Keratinocyte (primary cell): ENCODE measurements at regions not wholly inside any gene's neighbourhood (a gene's known extent, or its start where the extent isn't known, plus 50 kb on each side); places are given as distances from the start of the nearest gene placed in this dataset.
A peak's percentile ranks its signal among the peaks of the same experiment; 100 is the strongest.
"Not testable (repeated sequence)": the region's sequence is repeated elsewhere in the genome, so short reads cannot be mapped to it uniquely, and the experiment has no call there.

ENCODE experiments used
- DNase-seq: peaks from one replicate; pipeline ENCODE4 v3.0.0-alpha.2; 2011; ENCODE audit warnings: low read depth, missing footprints, low spot score
- FAIRE-seq: peaks from 2 replicates; lab custom pipeline; 2011; peaks lifted over from hg19 to GRCh38; lab: Jason Lieb, UNC
- H2AFZ ChIP-seq: 2 replicates; pipeline ENCODE4 v1.6.0; 2012; ENCODE audit warnings: low read length, control low read depth, inconsistent platforms; ENCODE audit not compliant: control insufficient read depth
- H3K27ac ChIP-seq: 2 replicates; pipeline ENCODE4 v1.5.1; 2011; ENCODE audit warnings: low read length; ENCODE audit not compliant: control insufficient read depth, insufficient read depth
- H3K27me3 ChIP-seq: 3 replicates; pipeline ENCODE4 v1.6.0; 2011; ENCODE audit warnings: low read length; ENCODE audit not compliant: control insufficient read depth, insufficient read depth; ENCODE audit errors: extremely low read depth
- H3K36me3 ChIP-seq, 2 experiments: 2 replicates in 1 of 2; 3 replicates in 1 of 2; pipeline ENCODE4 v1.5.1; 2011; ENCODE audit warnings: low read length in 2 of 2, mild to moderate bottlenecking in 1 of 2; ENCODE audit not compliant: control insufficient read depth in 2 of 2, insufficient read depth in 2 of 2; ENCODE audit errors: extremely low read depth in 1 of 2
- H3K4me1 ChIP-seq: 3 replicates; pipeline ENCODE4 v1.5.1; 2011; ENCODE audit warnings: low read length; ENCODE audit not compliant: control insufficient read depth, insufficient read depth; ENCODE audit errors: extremely low read depth
- H3K4me2 ChIP-seq: 3 replicates; pipeline ENCODE4 v1.6.0; 2011; ENCODE audit warnings: low read depth, low read length; ENCODE audit not compliant: control insufficient read depth, insufficient read depth; ENCODE audit errors: extremely low read depth
- H3K4me3 ChIP-seq, 3 experiments: fragments of 200-600 bp in 1 of 3; sonication (generic) in 1 of 3; 2 replicates in 2 of 3; 3 replicates in 1 of 3; pipeline ENCODE4 v1.5.1; 2011 to 2016; ENCODE audit warnings: low read length in 3 of 3, mild to moderate bottlenecking in 3 of 3, control low read depth in 2 of 3, inconsistent platforms in 1 of 3, low read depth in 1 of 3, mixed read lengths in 1 of 3, mixed run types in 1 of 3, moderate library complexity in 1 of 3; ENCODE audit not compliant: control insufficient read depth in 2 of 3, insufficient read depth in 2 of 3; ENCODE audit errors: extremely low read depth in 1 of 3
- H3K79me2 ChIP-seq: 2 replicates; pipeline ENCODE4 v1.6.0; 2012; ENCODE audit warnings: low read length; ENCODE audit not compliant: control insufficient read depth, insufficient read depth
- H3K9ac ChIP-seq: 3 replicates; pipeline ENCODE4 v1.6.0; 2011; ENCODE audit warnings: low read length; ENCODE audit not compliant: control insufficient read depth, insufficient read depth; ENCODE audit errors: extremely low read depth
- H3K9me1 ChIP-seq: 3 replicates; pipeline ENCODE4 v1.6.0; 2011; ENCODE audit warnings: low read length; ENCODE audit not compliant: control insufficient read depth, insufficient read depth; ENCODE audit errors: extremely low read depth
- H3K9me3 ChIP-seq: 2 replicates; pipeline ENCODE4 v1.5.1; 2012; ENCODE audit warnings: low read depth, low read length; ENCODE audit not compliant: control insufficient read depth
- H4K20me1 ChIP-seq: 3 replicates; pipeline ENCODE4 v1.6.0; 2011; ENCODE audit warnings: low read length; ENCODE audit not compliant: control insufficient read depth, insufficient read depth; ENCODE audit errors: extremely low read depth
- EZH2 ChIP-seq: IDR thresholded peaks from one replicate; pipeline ENCODE4 v1.6.1; 2012; ENCODE audit warnings: inconsistent platforms, mild to moderate bottlenecking, low read length, moderate library complexity
- dilution Hi-C: fragments of 300-500 bp; cut with MboI; formaldehyde crosslinking; loops from one replicate; pipeline ENCODE4 v1.7.0; 2020; ENCODE audit warnings: low sequenced_read_pairs; ENCODE audit not compliant: extremely low pct_ligation_motif_present
- TF ChIP-seq, protein P1 (sequence below), 3 experiments: IDR thresholded peaks in 1 of 3; conservative IDR thresholded peaks in 1 of 3; optimal IDR thresholded peaks in 1 of 3; 2 replicates in 2 of 3; 3 replicates in 1 of 3; pipeline versions ENCODE3 to v1.5.1; 2011; ENCODE audit warnings: low read length in 3 of 3, mild to moderate bottlenecking in 3 of 3, moderate library complexity in 2 of 3, control low read depth in 1 of 3, inconsistent platforms in 1 of 3; ENCODE audit not compliant: insufficient read depth in 2 of 3; ENCODE audit errors: extremely low read depth in 1 of 3

DNA sequence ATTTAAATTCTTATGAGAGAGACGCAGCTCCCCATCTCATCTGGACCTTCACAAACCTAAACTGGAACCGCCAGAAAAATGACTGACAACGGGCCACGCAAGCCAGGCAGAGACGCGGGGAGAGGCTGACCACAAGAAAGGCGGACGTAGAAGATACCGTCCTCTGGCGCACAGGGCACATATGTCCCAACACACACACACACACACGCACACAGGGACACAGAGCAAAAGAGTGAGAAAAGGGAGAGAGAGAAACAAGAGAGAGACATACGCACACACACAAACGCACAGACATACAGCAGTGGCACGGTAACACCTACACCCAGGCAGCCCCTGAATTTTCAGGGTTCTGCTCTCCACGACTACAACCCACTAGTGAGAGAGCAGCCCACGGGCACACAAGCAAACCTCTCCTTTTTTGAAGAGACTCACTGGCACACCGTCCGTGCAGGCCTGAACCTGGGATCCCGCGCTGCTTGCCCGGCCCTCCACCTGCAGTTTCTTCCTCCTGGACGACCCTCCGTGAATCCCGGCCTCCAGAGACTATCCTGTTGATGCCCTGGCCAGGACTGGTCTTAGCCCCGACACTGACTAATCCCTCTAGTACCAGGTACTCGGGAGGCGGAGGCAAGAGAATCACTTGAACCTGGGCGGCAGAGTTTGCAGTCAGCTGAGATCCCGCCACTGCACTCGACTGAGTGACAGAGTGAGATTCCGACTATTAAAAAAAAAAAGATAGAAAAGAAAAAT, 156.5 kb upstream of the ZNF337 start:
- dilution Hi-C loops = not testable (repeated sequence)

DNA sequence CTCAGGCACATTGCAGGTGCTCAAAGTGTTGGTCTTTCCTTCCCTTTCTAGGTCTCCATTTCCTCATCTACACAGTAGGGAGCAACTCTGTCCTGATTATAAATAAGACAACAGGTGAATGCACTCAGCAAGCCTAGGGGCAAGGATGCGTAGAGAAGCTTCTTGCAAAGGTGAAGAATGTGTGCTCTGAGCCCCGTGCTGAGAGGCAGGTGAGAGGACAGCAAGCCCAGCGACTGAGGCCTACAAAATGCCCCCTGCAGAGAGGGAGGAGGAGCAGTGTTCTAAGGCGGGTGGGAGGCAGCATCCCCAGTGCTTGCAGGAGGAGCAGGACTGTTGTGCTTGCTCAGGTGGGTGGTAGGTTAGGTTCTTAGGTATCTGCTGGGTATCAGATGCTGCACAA, 153.5 kb upstream of the ZNF337 start:
- H3K36me3 ChIP-seq, H2AFZ ChIP-seq, FAIRE-seq, H3K27me3 ChIP-seq, H3K9me3 ChIP-seq, H4K20me1 ChIP-seq, H3K27ac ChIP-seq, H3K4me3 ChIP-seq, DNase-seq, H3K9me1 ChIP-seq, H3K79me2 ChIP-seq, H3K4me2 ChIP-seq, H3K4me1 ChIP-seq, dilution Hi-C loops, H3K9ac ChIP-seq: not testable (repeated sequence)

More for the DNA sequence above, 156.5 kb upstream of the ZNF337 start:
- not testable (repeated sequence) for H3K4me1 ChIP-seq, H3K9me1 ChIP-seq, H3K9me3 ChIP-seq, H3K79me2 ChIP-seq, H3K36me3 ChIP-seq, FAIRE-seq, H3K27me3 ChIP-seq, H3K27ac ChIP-seq, H4K20me1 ChIP-seq, DNase-seq
- Histone ChIP-seq H2AFZ (peak overlapping the region; percentile 87), H3K9ac (peak overlapping the region; percentile 64), H3K4me3 (peak overlapping the region; percentile 49 to 65 (median 51)), H3K4me2 (peak overlapping the region; percentile 73)

DNA sequence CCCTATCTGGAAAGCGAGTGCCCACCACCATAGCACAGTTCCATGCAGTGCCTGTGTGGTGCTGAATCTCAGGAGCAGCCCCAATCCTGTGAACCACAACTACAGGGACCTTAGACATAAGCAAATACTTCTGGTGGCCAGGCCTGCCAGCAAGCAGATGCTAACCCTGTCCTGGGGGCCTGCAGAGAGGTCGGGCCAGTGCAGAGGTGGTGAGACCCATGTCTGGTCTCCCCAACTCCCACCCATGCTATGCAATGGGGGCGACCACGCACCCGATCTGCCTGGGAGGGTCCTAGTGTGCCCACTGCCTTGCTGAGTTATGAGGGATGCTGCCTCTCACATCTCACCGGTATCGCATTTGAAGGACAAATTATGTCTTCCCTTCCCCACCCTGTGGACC, 151.6 kb upstream of the ZNF337 start:
- H4K20me1 ChIP-seq = no peaks in the 10 kb centered on the region
- no peaks in the 10 kb centered on the region for H3K9me3 ChIP-seq
- FAIRE-seq = no peak
- no peaks in the 10 kb centered on the region for H3K36me3 ChIP-seq
- H3K4me1 ChIP-seq = no peaks in the 10 kb centered on the region
- no peaks in the 10 kb centered on the region for H3K27me3 ChIP-seq
- no peak overlapping the region for H3K9ac ChIP-seq
- H3K79me2 ChIP-seq = no peaks in the 10 kb centered on the region
- H2AFZ ChIP-seq = no peak overlapping the region
- TF ChIP-seq, protein P1, sequence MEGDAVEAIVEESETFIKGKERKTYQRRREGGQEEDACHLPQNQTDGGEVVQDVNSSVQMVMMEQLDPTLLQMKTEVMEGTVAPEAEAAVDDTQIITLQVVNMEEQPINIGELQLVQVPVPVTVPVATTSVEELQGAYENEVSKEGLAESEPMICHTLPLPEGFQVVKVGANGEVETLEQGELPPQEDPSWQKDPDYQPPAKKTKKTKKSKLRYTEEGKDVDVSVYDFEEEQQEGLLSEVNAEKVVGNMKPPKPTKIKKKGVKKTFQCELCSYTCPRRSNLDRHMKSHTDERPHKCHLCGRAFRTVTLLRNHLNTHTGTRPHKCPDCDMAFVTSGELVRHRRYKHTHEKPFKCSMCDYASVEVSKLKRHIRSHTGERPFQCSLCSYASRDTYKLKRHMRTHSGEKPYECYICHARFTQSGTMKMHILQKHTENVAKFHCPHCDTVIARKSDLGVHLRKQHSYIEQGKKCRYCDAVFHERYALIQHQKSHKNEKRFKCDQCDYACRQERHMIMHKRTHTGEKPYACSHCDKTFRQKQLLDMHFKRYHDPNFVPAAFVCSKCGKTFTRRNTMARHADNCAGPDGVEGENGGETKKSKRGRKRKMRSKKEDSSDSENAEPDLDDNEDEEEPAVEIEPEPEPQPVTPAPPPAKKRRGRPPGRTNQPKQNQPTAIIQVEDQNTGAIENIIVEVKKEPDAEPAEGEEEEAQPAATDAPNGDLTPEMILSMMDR (optimal IDR thresholded peaks at IDR 0.05 in 1 of 3, IDR thresholded peaks at IDR 0.05 in 1 of 3, conservative IDR thresholded peaks at IDR 0.05 in 1 of 3; ENCODE audit: extremely low read depth in 1 of 3, insufficient read depth in 2 of 3, low read length in 3 of 3) = no peak
- no peak for TF ChIP-seq EZH2
- H3K4me2 ChIP-seq = no peak overlapping the region
- H3K9me1 ChIP-seq = no peaks in the 10 kb centered on the region
- DNase-seq = no peak
- dilution Hi-C loops = no loop called here
- H3K27ac ChIP-seq = no peak overlapping the region
- H3K4me3 ChIP-seq = no peak overlapping the region

DNA sequence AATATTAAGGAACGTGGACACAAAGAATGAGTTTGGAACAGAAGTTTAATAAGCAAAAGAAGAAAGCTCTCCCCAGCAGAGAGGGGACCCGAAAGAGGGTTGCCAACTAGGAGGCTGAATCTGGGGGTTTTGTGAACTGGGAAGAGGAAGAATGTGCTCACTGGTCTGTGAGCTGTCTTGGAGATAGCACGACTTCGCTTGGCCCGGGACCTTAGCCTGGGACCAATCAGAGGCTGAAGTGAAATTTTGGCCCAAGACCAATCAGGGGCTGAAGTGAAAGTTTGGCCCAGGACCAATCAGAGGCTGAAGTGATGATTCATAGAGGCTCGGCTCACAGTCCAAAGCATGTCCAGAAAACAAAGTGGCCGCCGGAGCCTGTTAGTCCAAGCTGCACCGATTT, 148.0 kb upstream of the ZNF337 start:
- H3K36me3 ChIP-seq, H4K20me1 ChIP-seq, H3K4me1 ChIP-seq, FAIRE-seq, H3K27ac ChIP-seq, dilution Hi-C loops, H3K4me2 ChIP-seq, H3K27me3 ChIP-seq, H3K9me3 ChIP-seq, H3K9ac ChIP-seq, H3K79me2 ChIP-seq, H3K4me3 ChIP-seq, DNase-seq, H2AFZ ChIP-seq, H3K9me1 ChIP-seq: not testable (repeated sequence)
